CD4-positive, alpha-beta T cell (primary cell): ENCODE measurements at regions not wholly inside any gene's neighbourhood (a gene's known extent, or its start where the extent isn't known, plus 50 kb on each side); places are given as distances from the start of the nearest gene placed in this dataset.

Source experiments
- ATAC-seq: fragments of 200-7000 bp; cut with Tn5 transposase; one replicate; pipeline ENCODE4 v1.10.0; 2022; ENCODE audit warnings: mild to moderate bottlenecking; ENCODE audit not compliant: poor library complexity
- CTCF ChIA-PET: fragments of 350-600 bp; sonication (Branson Sonifier 250); formaldehyde crosslinking; loops from one replicate; lab custom pipeline; 2021; ENCODE audit warnings: antibody characterized with exemption, inconsistent platforms; lab: Charles Lee
- POLR2A ChIA-PET: fragments of 350-600 bp; sonication (Branson Sonifier 250); formaldehyde crosslinking; loops from one replicate; lab custom pipeline; 2021; ENCODE audit warnings: antibody characterized with exemption, inconsistent platforms; lab: Charles Lee
- DNase-seq, 14 experiments: peaks; one replicate each; pipeline ENCODE4 v3.0.0-alpha.2; 2013 to 2020; ENCODE audit warnings: mixed read lengths in 2 of 14
- H3K27ac ChIP-seq, 2 donors: one replicate each; pipeline versions ENCODE4 v1.5.1 to v1.7.0; 2013; ENCODE audit warnings: low read length in 2 of 2, low read depth in 1 of 2, mild to moderate bottlenecking in 1 of 2
- H3K27me3 ChIP-seq, 2 experiments: 1 replicate in 1 of 2; 2 replicates in 1 of 2; pipeline versions ENCODE4 v1.6.1 to v1.7.0; 2013; ENCODE audit warnings: low read length in 2 of 2, control low read depth in 1 of 2, mild to moderate bottlenecking in 1 of 2, moderate library complexity in 1 of 2; ENCODE audit not compliant: insufficient read depth in 2 of 2, control insufficient read depth in 1 of 2
- H3K36me3 ChIP-seq: one replicate; pipeline ENCODE4 v1.6.1; 2013; ENCODE audit warnings: low read length, control low read depth; ENCODE audit not compliant: insufficient read depth
- H3K4me1 ChIP-seq: one replicate; pipeline ENCODE4 v1.6.1; 2013; ENCODE audit warnings: low read length, control low read depth; ENCODE audit not compliant: insufficient read depth
- H3K4me3 ChIP-seq: one replicate; pipeline ENCODE4 v1.5.1; 2013; ENCODE audit warnings: mild to moderate bottlenecking, low read length, moderate library complexity
- H3K9me3 ChIP-seq, 2 experiments: 1 replicate in 1 of 2; 2 replicates in 1 of 2; pipeline versions ENCODE4 v1.6.1 to v1.7.0; 2013; ENCODE audit warnings: low read length in 2 of 2, mild to moderate bottlenecking in 2 of 2, control low read depth in 1 of 2, moderate library complexity in 1 of 2; ENCODE audit not compliant: control insufficient read depth in 1 of 2, insufficient read depth in 1 of 2
- H3K27ac Mint-ChIP-seq: one replicate; pipeline ENCODE4 v1.8.0; 2020; ENCODE audit warnings: mixed read lengths
- H3K27me3 Mint-ChIP-seq: one replicate; pipeline ENCODE4 v1.8.0; 2021; ENCODE audit warnings: mixed read lengths
- H3K36me3 Mint-ChIP-seq: one replicate; pipeline ENCODE4 v1.8.0; 2021; ENCODE audit warnings: low read depth, mixed read lengths
- H3K4me1 Mint-ChIP-seq: one replicate; pipeline ENCODE4 v1.8.0; 2021; ENCODE audit warnings: low read depth, mixed read lengths
- H3K4me3 Mint-ChIP-seq: one replicate; pipeline ENCODE4 v1.8.0; 2020; ENCODE audit warnings: mild to moderate bottlenecking, mixed read lengths
- H3K9me3 Mint-ChIP-seq: one replicate; pipeline ENCODE4 v1.8.0; 2020; ENCODE audit warnings: mixed read lengths
- intact Hi-C, 2 experiments: fragments of 100-400 bp; cut with DNase I in 1 of 2; cut with micrococcal nuclease in 1 of 2; formaldehyde crosslinking; loops; one replicate each; pipeline versions ENCODE4 v1.15.1 to v1.9.0; 2023 to 2025; cut with DNase I, micrococcal nuclease
- TF ChIP-seq, protein P1 (sequence below): fragments of 200-600 bp; IDR thresholded peaks from one replicate; pipeline ENCODE4 v1.8.0; 2022; ENCODE audit warnings: antibody characterized with exemption, mild to moderate bottlenecking

GRCh38 chr9:86668488-86668887, 278.8 kb downstream of the GAS1 start:
- DNase-seq (no peak), ATAC-seq (no peak)
- no peak overlapping the region for H3K27ac ChIP-seq
- Mint-ChIP-seq H3K27me3 (peaks cover 23% of the 10 kb centered on the region), H3K36me3 (no peaks in the 10 kb centered on the region), H3K4me3 (no peak overlapping the region), H3K9me3 (peaks cover 3% of the 10 kb centered on the region), H3K27ac (no peak overlapping the region), H3K4me1 (no peaks in the 10 kb centered on the region)
- no peaks in the 10 kb centered on the region for H3K9me3 ChIP-seq
- H3K4me3 ChIP-seq, result no peak overlapping the region
- POLR2A ChIA-PET, result no interaction called here
- H3K4me1 ChIP-seq, result no peaks in the 10 kb centered on the region
- intact Hi-C loops, result no loop called here
- no peaks in the 10 kb centered on the region for H3K36me3 ChIP-seq
- CTCF ChIA-PET, result no interaction called here
- peaks cover 0 to 3% of the 10 kb centered on the region in 2 experiments for H3K27me3 ChIP-seq
- TF ChIP-seq, protein P1, sequence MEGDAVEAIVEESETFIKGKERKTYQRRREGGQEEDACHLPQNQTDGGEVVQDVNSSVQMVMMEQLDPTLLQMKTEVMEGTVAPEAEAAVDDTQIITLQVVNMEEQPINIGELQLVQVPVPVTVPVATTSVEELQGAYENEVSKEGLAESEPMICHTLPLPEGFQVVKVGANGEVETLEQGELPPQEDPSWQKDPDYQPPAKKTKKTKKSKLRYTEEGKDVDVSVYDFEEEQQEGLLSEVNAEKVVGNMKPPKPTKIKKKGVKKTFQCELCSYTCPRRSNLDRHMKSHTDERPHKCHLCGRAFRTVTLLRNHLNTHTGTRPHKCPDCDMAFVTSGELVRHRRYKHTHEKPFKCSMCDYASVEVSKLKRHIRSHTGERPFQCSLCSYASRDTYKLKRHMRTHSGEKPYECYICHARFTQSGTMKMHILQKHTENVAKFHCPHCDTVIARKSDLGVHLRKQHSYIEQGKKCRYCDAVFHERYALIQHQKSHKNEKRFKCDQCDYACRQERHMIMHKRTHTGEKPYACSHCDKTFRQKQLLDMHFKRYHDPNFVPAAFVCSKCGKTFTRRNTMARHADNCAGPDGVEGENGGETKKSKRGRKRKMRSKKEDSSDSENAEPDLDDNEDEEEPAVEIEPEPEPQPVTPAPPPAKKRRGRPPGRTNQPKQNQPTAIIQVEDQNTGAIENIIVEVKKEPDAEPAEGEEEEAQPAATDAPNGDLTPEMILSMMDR, result no peak

DNA sequence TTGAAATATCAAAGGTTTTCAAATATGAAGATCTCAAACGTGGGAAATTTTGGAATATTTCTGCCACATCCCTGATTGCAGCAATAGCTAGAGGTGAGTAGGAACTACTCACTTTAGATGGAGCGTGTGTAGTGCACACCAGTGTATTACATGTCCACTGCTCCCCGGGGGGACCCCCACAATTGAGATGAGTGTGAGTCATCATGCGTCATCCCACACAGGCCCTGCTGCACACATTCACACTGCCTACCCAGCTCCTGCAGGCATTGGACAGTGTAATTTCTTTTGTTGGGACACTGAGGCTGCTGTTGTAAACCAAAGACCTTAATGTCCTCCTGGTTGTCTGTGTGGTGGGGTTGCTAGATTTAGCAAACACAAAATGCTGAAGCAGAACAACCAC, 280.0 kb downstream of the GAS1 start:
- POLR2A ChIA-PET, result no interaction called here

DNA sequence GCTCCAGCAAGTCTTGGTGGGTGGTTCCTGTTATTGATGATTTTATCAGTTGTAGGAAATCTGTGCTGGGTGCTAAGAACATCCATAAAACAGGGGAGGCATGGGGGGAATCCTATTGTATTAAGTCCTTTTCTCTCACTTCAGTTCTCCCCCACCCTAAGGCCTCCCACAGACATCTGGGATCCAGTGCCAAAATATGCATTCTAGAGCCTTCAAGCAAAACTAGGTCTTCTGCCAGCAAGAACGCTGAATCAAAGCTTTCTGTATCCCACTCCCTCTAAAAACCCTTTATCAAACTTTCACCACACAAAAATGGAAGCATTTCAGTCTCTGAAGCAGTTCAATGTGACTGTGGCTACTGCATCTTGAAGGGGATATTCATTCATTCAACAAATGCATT, 281.9 kb downstream of the GAS1 start:
- no peaks in the 10 kb centered on the region for H3K9me3 Mint-ChIP-seq
- intact Hi-C loops, result no loop called here
- H3K4me1 ChIP-seq, result no peaks in the 10 kb centered on the region
- no peak overlapping the region for H3K27ac Mint-ChIP-seq
- TF ChIP-seq, protein P1, result no peak
- peaks cover 23% of the 10 kb centered on the region for H3K27me3 Mint-ChIP-seq
- POLR2A ChIA-PET, result no interaction called here
- no peaks in the 10 kb centered on the region for H3K36me3 Mint-ChIP-seq
- no peaks in the 10 kb centered on the region for H3K36me3 ChIP-seq
- peaks cover 3% of the 10 kb centered on the region for H3K4me1 Mint-ChIP-seq
- no peak overlapping the region for H3K4me3 ChIP-seq
- no peaks in the 10 kb centered on the region for H3K9me3 ChIP-seq
- no peak overlapping the region for H3K27ac ChIP-seq
- peaks cover 0 to 5% of the 10 kb centered on the region in 2 experiments for H3K27me3 ChIP-seq
- H3K4me3 Mint-ChIP-seq, result no peak overlapping the region
- ATAC-seq, result no peak
- no peak for DNase-seq
- CTCF ChIA-PET, result no interaction called here

More for the DNA sequence above, 280.0 kb downstream of the GAS1 start:
- H3K4me1 ChIP-seq, result no peaks in the 10 kb centered on the region
- Mint-ChIP-seq H3K27ac (no peak overlapping the region), H3K27me3 (peaks cover 23% of the 10 kb centered on the region), H3K4me3 (no peak overlapping the region), H3K9me3 (peaks cover 3% of the 10 kb centered on the region), H3K36me3 (no peaks in the 10 kb centered on the region), H3K4me1 (no peaks in the 10 kb centered on the region)
- peaks cover 0 to 5% of the 10 kb centered on the region in 2 experiments for H3K27me3 ChIP-seq
- ATAC-seq (no peak), DNase-seq (no peak)
- CTCF ChIA-PET, result no interaction called here
- no peaks in the 10 kb centered on the region for H3K36me3 ChIP-seq
- TF ChIP-seq, protein P1, result no peak
- intact Hi-C loops, result no loop called here
- H3K9me3 ChIP-seq, result no peaks in the 10 kb centered on the region
- H3K4me3 ChIP-seq, result no peak overlapping the region
- H3K27ac ChIP-seq, result no peak overlapping the region
